ENCODE measurements at regions not wholly inside any gene's neighbourhood (a gene's known extent, or its start where the extent isn't known, plus 50 kb on each side); places are given as distances from the start of the nearest gene placed in this dataset.
"Not testable (repeated sequence)": the region's sequence is repeated elsewhere in the genome, so short reads cannot be mapped to it uniquely, and the experiment has no call there.

DNA sequence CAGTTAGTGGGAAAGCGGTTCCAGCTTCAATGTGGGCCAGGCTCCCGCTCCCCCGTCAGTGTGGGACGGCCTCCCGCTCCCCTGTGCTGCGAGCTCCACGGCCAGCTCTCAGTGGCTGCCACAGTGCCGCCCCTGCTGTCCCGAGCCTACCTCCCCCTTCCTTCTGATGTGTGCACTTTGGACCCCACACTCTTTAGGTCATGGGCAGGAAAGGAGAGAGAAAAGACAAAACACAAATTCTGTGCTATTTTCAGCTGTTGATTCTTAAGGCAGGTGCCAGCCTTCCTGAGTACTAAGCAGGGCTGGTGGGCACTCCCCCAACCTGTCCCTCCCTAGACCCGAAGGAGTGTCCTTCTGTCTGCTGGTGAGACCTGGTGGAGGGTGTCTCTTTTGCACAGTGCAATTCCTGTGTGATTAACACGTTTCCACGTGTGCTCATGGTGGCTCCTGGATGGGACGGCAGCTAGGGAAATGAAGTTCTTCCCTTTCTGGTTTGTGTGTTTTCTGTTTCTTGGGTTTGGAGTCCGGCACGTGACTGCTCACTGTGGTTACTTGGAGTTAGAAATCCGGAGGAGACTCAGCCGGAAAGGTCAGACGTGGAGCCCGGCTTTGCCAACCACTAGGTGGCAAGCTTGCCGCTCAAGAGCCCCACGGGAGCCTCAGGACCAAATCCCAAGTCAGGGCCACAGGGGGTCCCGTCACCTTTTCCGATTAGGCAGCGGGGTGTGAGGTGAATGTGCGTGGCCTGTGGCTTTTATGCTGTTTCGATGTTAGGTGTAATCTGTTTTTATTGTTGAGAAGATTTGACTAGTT, 130.3 kb downstream of the LAT start:
- TF ChIP-seq CTCF (IDR thresholded peaks at IDR 0.05): peak; percentile 58 to 65 (median 61)
- not testable (repeated sequence) for TF ChIP-seq POLR2A (IDR thresholded peaks at IDR 0.05)

Data from transverse colon (tissue), 3 donors.